ENCODE measurements at regions not wholly inside any gene's neighbourhood (a gene's known extent, or its start where the extent isn't known, plus 50 kb on each side); places are given as distances from the start of the nearest gene placed in this dataset.

- H3K27me3 ChIP-seq, result no peaks in the 10 kb centered on the region
- TF ChIP-seq EZH2phosphoT487 (IDR thresholded peaks at IDR 0.05; ENCODE audit: low read depth, severe bottlenecking, unreplicated experiment), result no peak
- TF ChIP-seq EZH2 (IDR thresholded peaks at IDR 0.05; ENCODE audit: borderline replicate concordance), result no peak
- no peak for TF ChIP-seq CTCF (IDR thresholded peaks at IDR 0.05; ENCODE audit: poor library complexity)
Measured at GRCh38 chr10:8150401-8150905, 96.0 kb downstream of the GATA3 start.

GRCh38 chr10:8151086-8151485 lies 96.6 kb downstream of the GATA3 start:
- 86% methylated on average over 4 of the region's 4 CpGs for WGBS (ENCODE audit: low lambda C conversion rate, missing lambda C conversion rate)
- Histone ChIP-seq H3K27ac (no peak overlapping the region), H4K20me1 (ENCODE audit: insufficient read depth, poor library complexity, severe bottlenecking) (no peaks in the 10 kb centered on the region), H3K4me3 (no peak overlapping the region), H3K4me1 (ENCODE audit: insufficient read depth) (no peaks in the 10 kb centered on the region), H3K9me3 (ENCODE audit: low read depth) (no peaks in the 10 kb centered on the region), H3K9me2 (replicated peaks; ENCODE audit: insufficient read depth) (no peaks in the 10 kb centered on the region), H2AFZ (no peak overlapping the region), H3K79me2 (no peaks in the 10 kb centered on the region), H3K36me3 (replicated peaks; ENCODE audit: insufficient read depth, low read depth) (no peaks in the 10 kb centered on the region), H3K4me2 (no peak overlapping the region), H3K27me3 (no peaks in the 10 kb centered on the region)
- DNase-seq (ENCODE audit: low spot score), result no peak
- TF ChIP-seq CTCF (IDR thresholded peaks at IDR 0.05; ENCODE audit: poor library complexity) (no peak), EZH2phosphoT487 (IDR thresholded peaks at IDR 0.05; ENCODE audit: low read depth, severe bottlenecking, unreplicated experiment) (no peak), EZH2 (IDR thresholded peaks at IDR 0.05; ENCODE audit: borderline replicate concordance) (no peak)

More at GRCh38 chr10:8150401-8150905, 96.0 kb downstream of the GATA3 start:
- Histone ChIP-seq H3K27ac (no peak overlapping the region), H3K9me3 (ENCODE audit: low read depth) (no peaks in the 10 kb centered on the region), H3K4me3 (no peak overlapping the region), H3K79me2 (no peaks in the 10 kb centered on the region), H4K20me1 (ENCODE audit: insufficient read depth, poor library complexity, severe bottlenecking) (no peaks in the 10 kb centered on the region), H3K36me3 (replicated peaks; ENCODE audit: insufficient read depth, low read depth) (no peaks in the 10 kb centered on the region), H3K4me2 (no peak overlapping the region), H3K9me2 (replicated peaks; ENCODE audit: insufficient read depth) (no peaks in the 10 kb centered on the region), H2AFZ (no peak overlapping the region), H3K4me1 (ENCODE audit: insufficient read depth) (no peaks in the 10 kb centered on the region)
- WGBS (ENCODE audit: low lambda C conversion rate, missing lambda C conversion rate), result 73% methylated on average over 7 of the region's 7 CpGs
- no peak for DNase-seq (ENCODE audit: low spot score)

GRCh38 chr10:8156918-8157317 lies 102.4 kb downstream of the GATA3 start:
- H3K36me3 ChIP-seq (replicated peaks; ENCODE audit: insufficient read depth, low read depth), result no peaks in the 10 kb centered on the region
- WGBS (ENCODE audit: low lambda C conversion rate, missing lambda C conversion rate), result 100% methylated on average over 4 of the region's 4 CpGs
- DNase-seq (ENCODE audit: low spot score), result no peak
- no peak overlapping the region for H3K4me3 ChIP-seq
- no peak for TF ChIP-seq EZH2phosphoT487 (IDR thresholded peaks at IDR 0.05; ENCODE audit: low read depth, severe bottlenecking, unreplicated experiment)
- no peak for TF ChIP-seq CTCF (IDR thresholded peaks at IDR 0.05; ENCODE audit: poor library complexity)
- no peak for TF ChIP-seq EZH2 (IDR thresholded peaks at IDR 0.05; ENCODE audit: borderline replicate concordance)
- H3K4me1 ChIP-seq (ENCODE audit: insufficient read depth), result no peaks in the 10 kb centered on the region
- no peak overlapping the region for H3K4me2 ChIP-seq
- no peaks in the 10 kb centered on the region for H3K79me2 ChIP-seq
- H3K9me3 ChIP-seq (ENCODE audit: low read depth), result no peaks in the 10 kb centered on the region
- no peaks in the 10 kb centered on the region for H3K9me2 ChIP-seq (replicated peaks; ENCODE audit: insufficient read depth)
- H4K20me1 ChIP-seq (ENCODE audit: insufficient read depth, poor library complexity, severe bottlenecking), result no peaks in the 10 kb centered on the region
- no peak overlapping the region for H3K27ac ChIP-seq
- H2AFZ ChIP-seq, result no peak overlapping the region
- no peaks in the 10 kb centered on the region for H3K27me3 ChIP-seq
